Frontal cortex (tissue), 3 donors: ENCODE measurements at regions not wholly inside any gene's neighbourhood (a gene's known extent, or its start where the extent isn't known, plus 50 kb on each side); places are given as distances from the start of the nearest gene placed in this dataset.

Experiments
- DNase-seq, 2 donors: peaks; one replicate each; pipeline ENCODE4 v3.0.0; 2012; ENCODE audit warnings: low spot score in 2 of 2
- FAIRE-seq: peaks from 2 replicates; lab custom pipeline; 2012; peaks lifted over from hg19 to GRCh38; lab: Jason Lieb, UNC
- donor health status: control.
- donor health status: control.
- donor health status: control.

- no peak for DNase-seq
- no peak for FAIRE-seq
Observed at GRCh38 chr22:49444781-49445180, 382.9 kb downstream of the BRD1 start.

GRCh38 chr22:49440931-49441330, 386.7 kb downstream of the BRD1 start:
- no peak for DNase-seq

GRCh38 chr22:49439373-49439772, 388.3 kb downstream of the BRD1 start:
- no peak for DNase-seq
- FAIRE-seq = no peak

More at GRCh38 chr22:49440931-49441330, 386.7 kb downstream of the BRD1 start:
- FAIRE-seq = no peak

DNA sequence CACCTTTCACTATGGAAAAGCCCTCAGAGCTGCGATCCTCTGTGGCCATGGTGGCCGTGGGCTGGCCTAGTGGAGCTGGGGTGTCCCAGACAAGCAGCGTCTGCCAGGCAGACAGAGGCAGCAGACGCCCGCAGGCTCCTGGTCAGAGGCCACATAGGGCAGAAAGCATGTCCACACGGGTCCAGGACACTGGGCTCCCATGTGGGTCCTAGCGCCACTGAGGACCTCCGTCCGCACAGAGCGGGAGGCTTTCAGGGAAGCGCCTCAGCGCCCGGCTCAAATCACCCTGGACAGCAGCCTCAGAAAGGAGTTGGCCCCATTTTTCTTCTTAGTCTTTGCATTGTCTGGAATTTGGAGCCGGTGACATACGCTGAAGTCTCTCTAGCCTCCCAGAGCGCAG, 389.7 kb downstream of the BRD1 start:
- FAIRE-seq (no peak), DNase-seq (no peak)

DNA sequence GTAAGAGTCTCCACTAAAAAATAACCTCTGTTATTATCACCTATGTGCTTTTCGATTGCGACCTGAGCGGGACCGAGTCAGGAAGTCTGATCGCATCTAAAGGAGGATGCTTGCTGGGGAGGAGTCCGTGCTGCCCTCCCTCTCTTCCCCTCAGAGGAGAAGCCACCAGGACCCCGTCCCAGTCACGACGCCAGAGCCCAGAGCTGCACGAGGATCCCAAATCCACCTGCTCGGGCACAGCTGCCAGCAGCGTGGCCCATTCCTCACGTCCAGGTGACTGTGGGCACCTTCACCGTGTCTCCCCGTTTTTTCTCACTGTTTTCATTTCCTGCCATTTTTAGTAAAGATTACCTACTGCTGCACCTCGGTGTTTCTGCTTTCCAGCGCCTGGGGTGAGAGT, 390.3 kb downstream of the BRD1 start:
- no peak for FAIRE-seq

DNA sequence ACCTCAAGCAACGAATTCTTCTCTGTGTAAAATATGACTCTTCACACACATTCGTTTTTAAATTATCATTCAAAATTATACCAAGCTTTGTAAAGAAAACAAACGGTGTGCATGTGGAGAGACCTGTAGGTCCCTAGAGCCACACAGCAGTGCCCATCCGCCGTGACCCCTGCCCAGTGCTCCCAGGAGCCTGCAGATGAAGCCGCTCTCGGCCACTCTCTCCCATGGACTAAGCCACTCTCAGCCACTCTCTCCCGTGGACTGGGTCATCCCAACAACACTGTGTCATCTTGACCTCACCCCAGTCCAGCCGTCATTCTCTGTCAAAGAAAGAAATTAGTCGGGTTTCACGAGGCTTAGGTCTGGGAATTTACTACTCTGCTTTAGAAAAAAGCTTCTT, 391.6 kb downstream of the BRD1 start:
- FAIRE-seq (no peak), DNase-seq (no peak)

More for the DNA sequence above, 390.3 kb downstream of the BRD1 start:
- DNase-seq = no peak

DNA sequence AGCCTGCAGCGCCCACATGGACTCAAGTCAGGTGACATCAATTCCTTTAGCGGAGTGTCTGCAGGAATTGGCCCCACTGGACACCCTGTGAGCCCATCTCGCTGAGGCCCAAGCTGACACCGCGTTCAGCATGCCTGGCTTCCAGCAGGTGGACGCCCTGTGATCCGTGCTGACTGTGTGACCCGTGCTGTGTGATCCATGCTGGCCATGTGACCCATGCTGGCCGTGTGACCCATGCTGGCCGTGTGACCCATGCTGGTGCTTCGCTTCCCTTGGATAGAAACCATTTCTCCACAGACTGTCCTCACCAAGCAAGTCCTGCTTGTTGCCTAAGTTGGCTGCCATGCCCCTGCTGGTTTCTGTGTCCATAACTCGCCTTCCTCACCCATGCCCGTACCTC, 392.1 kb downstream of the BRD1 start:
- FAIRE-seq = no peak
- no peak for DNase-seq

GRCh38 chr22:49433717-49434611, 393.7 kb downstream of the BRD1 start:
- no peak for FAIRE-seq
- DNase-seq = no peak

DNA sequence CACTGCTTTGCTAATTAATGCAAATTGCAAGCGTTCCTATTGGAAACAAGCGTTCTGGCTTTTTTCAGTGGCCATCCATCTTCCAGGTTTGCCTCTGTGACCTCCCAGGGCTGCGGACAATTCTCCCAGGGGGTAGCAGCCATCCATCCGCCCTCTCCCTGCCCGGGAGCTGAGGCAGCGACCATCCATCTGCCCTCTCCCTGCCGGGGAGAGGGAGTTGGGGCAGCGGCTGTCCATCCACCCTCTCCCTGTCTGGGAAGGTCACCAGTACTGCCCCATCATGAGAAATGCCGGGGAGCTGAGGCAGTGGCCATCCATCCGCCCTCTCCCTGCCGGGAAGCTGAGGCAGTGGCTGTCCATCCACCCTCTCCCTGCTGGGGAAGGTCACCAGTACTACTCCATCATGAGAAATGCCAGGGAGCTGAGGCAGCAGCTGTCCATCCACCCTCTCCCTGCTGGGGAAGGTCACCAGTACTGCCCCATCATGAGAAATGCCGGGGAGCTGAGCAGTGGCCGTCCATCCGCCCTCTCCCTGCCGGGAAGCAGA, 394.7 kb downstream of the BRD1 start:
- FAIRE-seq (no peak), DNase-seq (no peak)

GRCh38 chr22:49432211-49432896, 395.3 kb downstream of the BRD1 start:
- DNase-seq (no peak), FAIRE-seq (no peak)

DNA sequence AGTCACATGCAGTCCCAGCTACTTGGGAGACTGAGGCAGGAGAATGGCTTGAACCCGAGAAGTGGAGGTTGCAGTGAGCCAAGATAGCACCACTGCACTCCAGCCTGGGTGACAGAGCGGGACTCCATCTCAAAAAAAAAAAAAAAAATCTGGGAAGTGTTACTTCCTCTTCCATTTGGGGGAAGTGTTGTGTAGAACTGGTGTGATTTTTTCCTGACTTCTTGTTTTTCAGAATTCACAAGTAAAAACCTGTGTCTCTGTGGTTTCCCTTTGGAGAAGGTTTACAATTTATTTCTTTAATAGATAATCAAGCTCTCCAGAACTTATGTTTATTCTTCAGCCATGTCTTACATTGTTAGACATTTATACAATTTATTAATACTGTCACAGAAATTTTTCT, 396.1 kb downstream of the BRD1 start:
- DNase-seq = no peak
- no peak for FAIRE-seq

DNA sequence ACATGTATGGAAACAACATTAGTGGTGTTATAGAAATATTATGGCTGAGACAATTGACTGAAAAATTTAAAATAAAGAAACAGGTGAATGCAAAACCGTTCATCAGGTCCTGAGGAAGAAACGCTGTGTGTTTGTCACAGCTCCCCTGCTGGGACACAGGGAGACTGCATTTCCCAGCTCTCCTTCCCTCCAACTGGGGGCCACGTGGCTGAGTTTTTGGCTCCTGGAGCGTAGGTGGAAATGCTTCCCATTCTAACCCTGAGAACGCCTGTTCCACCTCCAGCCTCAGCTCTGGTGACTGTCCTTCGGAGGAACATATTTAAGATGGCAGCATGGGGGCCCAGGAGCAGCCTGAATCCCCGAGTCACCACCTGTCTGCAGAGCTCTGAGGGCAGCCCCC, 398.6 kb downstream of the BRD1 start:
- FAIRE-seq = no peak
- DNase-seq = no peak

DNA sequence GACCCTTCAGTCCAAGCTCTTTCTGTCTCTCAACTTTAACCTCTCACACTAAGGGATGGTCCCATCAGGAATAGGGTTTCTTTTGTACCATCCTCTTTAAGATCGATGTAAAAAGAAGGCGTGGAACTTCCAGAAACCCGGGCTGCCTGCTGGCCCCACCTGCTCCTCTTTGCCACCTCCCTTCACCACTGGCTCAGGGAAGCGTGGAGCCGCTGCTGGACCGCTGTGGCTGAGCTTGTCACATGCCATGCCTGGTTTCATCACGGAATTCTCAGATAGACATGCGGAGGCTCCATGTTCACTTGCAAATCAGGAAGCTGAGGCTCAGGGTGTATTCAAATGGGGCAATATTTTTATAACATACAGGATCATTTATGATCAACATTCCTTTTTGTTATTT, 399.7 kb downstream of the BRD1 start:
- DNase-seq = no peak
- no peak for FAIRE-seq

GRCh38 chr22:49427341-49427740, 400.3 kb downstream of the BRD1 start:
- FAIRE-seq (no peak), DNase-seq (no peak)

DNA sequence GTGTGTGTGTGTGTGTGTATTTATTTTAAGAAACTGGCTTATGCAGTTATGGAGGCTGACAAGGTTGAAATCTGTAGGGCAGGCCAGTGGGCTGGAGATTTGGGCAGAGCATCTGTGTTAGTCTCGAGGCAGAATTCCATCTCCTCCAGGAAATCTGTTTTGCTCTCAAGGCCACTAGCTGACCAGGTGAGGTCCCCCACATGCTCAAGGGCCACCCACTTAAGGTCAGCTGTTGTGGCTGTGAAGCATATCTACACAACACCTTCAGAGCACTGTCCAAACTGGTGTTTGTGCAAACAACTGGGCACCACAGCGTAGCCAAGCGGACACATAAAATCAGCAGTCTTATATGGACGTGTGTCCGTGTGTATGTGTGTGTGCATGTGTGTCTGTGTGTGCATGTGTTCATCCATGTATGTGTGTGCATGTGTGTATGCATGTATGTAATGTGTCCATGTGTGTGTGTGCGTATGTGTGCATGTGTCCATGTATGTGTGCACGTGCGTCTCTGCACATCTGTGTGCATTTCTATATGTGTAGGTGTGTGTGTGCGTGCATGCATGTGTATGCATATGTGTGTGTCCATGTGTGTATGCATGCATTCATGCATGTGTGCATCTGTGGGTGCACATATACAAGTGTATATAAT, 400.9 kb downstream of the BRD1 start:
- DNase-seq (no peak), FAIRE-seq (no peak)

- DNase-seq = no peak
- no peak for FAIRE-seq
Observed at GRCh38 chr22:49426098-49426497, 401.6 kb downstream of the BRD1 start.

- DNase-seq = no peak
- FAIRE-seq = no peak
Observed at GRCh38 chr22:49425356-49425755, 402.3 kb downstream of the BRD1 start.

DNA sequence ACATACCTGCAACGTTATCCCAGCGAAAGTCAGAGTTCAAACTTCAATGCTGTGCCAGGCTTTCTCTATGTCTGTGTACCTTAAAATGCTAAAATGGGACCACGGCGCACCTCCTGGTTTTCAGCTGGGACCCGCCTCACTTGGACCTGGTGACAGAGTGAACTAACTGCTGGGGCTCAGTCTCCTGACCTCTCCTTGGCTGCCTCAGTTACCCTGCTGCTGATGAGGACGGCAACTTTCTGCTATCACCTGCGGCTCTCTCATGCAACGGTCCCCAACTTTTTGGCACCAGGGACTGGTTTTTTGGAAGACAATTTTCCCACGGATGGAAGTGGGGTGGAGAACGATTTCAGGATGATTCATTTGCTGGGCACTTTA, 402.8 kb downstream of the BRD1 start:
- no peak for DNase-seq

DNA sequence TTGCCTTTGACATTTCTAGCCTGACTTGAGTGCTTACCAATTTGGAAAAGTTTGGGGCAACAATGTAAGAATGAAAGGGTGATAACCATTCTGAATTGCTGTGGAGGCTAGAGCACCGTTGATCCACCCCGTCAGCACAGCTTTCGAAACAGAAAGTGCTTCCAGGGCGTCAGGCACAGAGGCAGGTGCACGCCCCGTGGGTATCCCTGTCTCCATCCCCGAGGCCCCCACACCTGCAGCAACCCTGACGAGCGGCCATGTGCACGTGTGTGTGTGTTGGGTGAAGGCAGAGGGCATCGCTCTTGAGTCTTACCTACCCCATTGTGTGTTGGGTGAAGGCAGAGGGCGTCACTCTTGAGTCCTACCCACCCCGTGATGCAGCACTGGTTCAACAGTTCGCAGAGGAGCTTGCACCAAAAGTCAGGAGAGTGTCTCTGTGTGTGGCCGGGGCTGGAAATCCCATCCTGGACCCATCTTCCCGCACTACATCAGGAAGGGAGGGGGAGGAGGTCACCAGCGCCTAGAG, 404.5 kb downstream of the BRD1 start:
- no peak for DNase-seq
- no peak for FAIRE-seq

More for the DNA sequence above, 402.8 kb downstream of the BRD1 start:
- no peak for FAIRE-seq

- FAIRE-seq = no peak
- DNase-seq = no peak
Observed at GRCh38 chr22:49422701-49423100, 405.0 kb downstream of the BRD1 start.
